Fibroblast of peridontal ligament (primary cell): ENCODE measurements at regions not wholly inside any gene's neighbourhood (a gene's known extent, or its start where the extent isn't known, plus 50 kb on each side); places are given as distances from the start of the nearest gene placed in this dataset.

Experiments
- DNase-seq: peaks from one replicate; pipeline ENCODE4 v3.0.0-alpha.2; 2010; ENCODE audit errors: extremely low read depth

DNA sequence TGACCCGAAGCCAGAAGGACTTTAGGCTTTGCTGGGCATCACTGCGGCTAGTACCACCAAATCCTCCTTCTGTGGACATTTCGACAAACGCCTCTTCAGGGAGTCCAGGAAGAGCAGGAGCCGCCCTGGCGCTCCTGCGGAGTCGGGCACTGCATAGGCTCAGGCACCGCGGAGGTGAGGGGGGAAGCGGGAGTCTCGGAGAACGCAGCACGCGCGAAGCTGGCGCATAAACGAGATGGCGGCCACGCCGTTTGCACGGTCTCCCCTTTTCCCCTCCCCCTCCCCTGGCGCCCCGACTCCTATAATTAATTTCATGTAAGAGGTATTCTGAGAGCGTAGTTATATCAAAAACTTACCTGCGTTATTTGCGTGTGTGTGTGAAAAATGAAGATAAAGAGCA, 137.8 kb upstream of the GAS1 start:
- no peak for DNase-seq

GRCh38 chr9:87085521-87085920, 138.2 kb upstream of the GAS1 start:
- no peak for DNase-seq

GRCh38 chr9:87086221-87086818, 139.0 kb upstream of the GAS1 start:
- DNase-seq, result no peak

DNA sequence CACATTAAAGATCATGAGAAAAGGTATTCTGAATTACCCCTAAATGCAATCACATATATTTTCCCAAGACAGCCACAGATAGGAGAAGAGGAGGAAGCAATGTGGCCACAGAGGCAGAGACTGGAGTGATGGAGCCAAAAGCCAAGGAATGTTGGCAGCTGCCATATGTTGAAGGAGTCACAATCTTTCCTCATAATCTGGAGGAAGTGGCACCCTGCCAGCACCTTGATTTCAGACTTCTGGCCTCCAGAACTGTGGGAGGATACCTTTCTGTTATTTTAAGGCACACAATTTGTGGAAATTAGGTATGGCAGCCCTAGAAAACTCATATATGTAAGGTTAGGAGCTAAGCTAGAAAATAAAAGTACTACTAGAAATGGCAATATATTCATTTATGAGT, 139.9 kb upstream of the GAS1 start:
- no peak for DNase-seq

DNA sequence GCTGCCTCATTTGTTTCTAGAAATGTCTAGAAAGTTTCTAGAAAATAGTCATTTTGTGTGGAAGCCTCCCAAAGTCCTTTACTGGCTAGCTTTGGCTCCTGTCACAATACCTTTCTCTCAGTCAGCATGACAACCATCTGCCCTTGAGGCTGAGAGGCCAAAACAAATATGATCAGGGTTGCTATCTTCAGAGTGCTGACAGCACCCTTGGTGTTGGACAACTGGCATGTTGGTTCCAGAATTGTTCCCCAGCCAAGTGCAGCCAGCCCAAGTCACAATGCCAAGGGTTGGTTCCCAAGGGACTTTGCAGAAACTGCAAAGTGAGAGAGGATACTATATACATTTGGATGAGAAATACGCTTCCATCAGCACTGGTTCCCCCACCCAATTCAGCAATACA, 140.9 kb upstream of the GAS1 start:
- no peak for DNase-seq

DNA sequence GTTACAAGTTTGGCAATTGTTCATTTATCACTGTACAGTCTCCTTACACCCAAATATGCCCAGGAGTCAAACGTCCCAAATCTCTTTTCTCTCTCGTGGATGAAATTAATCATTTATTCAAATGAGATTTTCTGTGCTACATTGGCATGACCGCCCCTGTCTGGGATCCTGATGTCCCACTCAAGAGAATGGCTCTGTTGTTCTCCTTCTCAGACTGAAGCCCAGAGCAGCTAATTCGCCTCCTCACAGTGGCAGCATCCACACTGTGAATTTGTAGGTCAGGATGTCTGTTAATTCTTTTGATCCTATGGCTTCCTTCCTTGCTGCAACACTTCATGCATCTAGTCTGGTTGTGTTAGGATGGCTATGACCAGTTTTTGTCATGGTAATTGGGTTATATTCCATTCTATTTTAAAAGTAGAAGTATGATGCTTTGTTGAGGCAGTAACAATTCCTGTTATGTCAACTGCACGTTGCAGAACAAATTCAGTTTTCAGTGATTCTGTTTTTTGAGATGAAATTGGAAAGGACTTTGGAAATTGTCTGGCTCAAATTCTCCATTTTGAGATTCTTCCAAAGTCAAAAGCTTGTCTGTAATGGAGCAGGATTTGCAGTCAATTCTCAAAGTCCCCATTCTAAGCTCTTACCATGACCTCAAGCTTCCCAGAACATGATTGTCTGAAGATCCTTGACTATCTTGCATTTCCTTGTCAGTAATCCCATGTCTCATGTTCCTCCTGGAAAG, 141.5 kb upstream of the GAS1 start:
- DNase-seq, result no peak

GRCh38 chr9:87089506-87089905, 142.2 kb upstream of the GAS1 start:
- DNase-seq, result no peak

GRCh38 chr9:87089929-87090328, 142.6 kb upstream of the GAS1 start:
- no peak for DNase-seq

- DNase-seq, result no peak
These were observed 146.5 kb upstream of the GAS1 start for GRCh38 chr9:87093777-87094176.

GRCh38 chr9:87095951-87096350, 148.6 kb upstream of the GAS1 start:
- no peak for DNase-seq

GRCh38 chr9:87096506-87096905, 149.2 kb upstream of the GAS1 start:
- DNase-seq, result no peak

GRCh38 chr9:87097238-87097637, 149.9 kb upstream of the GAS1 start:
- no peak for DNase-seq

DNA sequence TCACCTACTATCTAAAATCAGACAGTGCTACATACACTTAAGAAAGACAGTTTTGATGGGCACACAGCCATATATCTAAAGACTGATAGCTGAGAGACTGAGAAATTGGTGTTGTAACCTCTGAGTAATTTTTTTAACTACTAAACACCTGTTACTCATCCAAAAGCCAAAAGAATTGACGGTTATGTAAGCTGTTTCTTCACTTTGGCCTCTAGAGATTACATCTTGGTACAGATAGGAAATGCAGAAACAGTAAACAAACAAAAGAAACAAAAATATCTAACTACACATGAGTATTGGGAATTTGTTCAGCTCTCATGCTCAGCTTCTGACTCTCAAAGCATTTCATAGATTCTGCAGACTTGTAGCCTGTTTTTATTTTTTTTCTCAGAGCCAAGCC, 152.1 kb upstream of the GAS1 start:
- DNase-seq, result no peak

- DNase-seq, result no peak
These were observed 152.7 kb upstream of the GAS1 start for GRCh38 chr9:87100001-87100400.

DNA sequence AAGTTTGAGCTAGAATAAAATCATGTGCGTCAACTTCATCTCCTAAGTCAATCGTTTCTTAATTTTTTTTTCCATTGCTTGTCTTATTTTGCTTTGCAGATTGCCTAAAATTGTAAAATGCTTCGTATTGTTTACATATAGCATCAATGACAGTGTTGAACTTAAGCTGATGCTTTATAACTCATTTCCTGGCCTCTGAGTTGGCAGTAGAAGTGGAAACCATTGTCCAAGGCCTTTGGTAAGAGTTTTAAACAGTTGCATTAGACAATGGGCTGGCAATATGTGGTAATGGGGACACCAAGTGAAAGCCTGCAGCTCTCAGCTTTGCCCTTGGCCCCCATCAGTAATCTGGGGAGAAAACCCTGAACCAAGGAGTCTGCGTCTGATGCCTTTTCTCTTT, 154.8 kb upstream of the GAS1 start:
- DNase-seq, result peak; percentile 73

- DNase-seq, result no peak
These were observed 159.8 kb upstream of the GAS1 start for GRCh38 chr9:87107072-87107471.

DNA sequence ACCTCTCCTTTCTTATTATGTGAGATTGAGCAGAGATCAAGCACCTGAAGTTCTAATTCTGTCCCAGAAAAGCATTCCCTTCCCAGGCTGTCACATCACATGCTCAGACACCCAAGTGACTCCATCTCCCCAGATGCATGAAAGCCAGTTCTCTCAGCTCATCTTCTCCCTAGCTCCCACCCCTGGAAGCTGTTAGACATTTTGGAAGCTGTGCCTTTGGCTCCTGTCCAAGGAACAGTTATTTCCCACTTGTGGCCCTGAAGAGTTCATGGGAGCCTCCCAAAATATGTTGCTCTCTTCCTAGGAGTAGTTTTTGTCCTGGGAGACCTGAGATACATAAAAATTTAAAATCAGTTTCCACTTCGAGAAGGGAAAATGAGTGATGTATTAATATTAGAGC, 161.4 kb upstream of the GAS1 start:
- no peak for DNase-seq

- peak; percentile 58 for DNase-seq
These were observed 161.9 kb upstream of the GAS1 start for GRCh38 chr9:87109231-87109631.

DNA sequence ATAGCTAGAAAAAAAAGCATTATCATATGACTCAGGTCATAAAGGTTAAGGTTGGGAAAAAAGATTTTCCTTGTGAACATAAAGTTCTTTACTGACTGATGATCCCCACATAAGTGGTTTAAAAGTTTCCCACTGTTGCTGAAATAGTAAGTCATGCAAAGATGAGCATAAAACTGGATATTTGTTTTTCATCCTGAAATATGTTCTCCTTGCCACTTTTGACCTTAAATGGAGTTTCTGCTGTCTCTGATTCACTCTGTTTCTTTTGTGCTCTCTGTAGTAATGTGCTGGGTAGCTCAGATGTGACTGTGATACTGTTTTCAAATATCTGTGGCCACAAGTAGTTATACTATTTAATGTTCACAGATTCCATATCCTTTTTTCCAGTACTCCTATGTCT, 162.5 kb upstream of the GAS1 start:
- DNase-seq, result peak; percentile 84

- DNase-seq, result no peak
These were observed 163.7 kb upstream of the GAS1 start for GRCh38 chr9:87111010-87111409.

DNA sequence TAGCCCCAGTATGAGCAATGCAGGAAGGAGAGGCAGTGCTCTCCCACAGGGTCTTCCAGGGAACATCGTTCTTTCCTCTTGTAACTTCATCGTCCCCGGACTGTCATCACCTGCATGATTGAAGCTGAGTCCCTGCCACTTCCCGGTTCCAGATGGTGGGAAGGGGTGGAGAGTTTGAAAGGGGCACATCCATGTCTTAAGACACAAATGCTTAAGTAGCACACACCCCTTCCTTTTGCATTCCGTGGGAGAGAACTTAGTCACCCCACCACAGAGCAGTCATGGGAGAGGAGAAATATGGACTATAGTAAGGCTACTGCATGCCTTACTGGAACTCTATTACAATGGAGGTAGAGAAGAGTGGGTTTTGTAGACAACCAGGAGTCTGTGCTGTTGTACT, 165.3 kb upstream of the GAS1 start:
- DNase-seq, result no peak

- peak; percentile 53 for DNase-seq
These were observed 166.6 kb upstream of the GAS1 start for GRCh38 chr9:87113874-87114273.

DNA sequence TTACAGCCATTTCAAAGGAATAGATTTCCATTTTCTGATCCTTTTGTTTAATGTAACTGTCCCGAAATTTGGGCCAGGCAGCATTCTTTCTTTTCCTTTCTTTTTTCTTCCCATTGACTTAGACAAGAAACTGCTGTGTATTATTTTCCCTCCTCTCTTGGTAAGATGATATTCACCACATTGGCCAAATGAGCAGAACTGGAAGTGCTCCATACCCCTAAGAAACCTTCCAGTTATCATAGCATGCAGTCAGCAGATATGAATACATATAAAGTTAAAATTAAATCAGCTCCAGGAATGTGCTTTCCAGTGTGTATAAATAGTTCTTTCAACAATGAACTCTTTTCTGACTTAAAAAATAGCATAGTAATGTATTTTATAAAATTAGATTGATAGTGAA, 168.5 kb upstream of the GAS1 start:
- DNase-seq, result peak; percentile 95

GRCh38 chr9:87116492-87116891, 169.2 kb upstream of the GAS1 start:
- DNase-seq, result no peak
